SK-N-SH (cell line): ENCODE measurements at regions not wholly inside any gene's neighbourhood (a gene's known extent, or its start where the extent isn't known, plus 50 kb on each side); places are given as distances from the start of the nearest gene placed in this dataset.

Experiments used
- CTCF ChIA-PET: fragments of 300-600, 350-600 bp; formaldehyde crosslinking; extraction: SDS; loops from one replicate; lab custom pipeline; 2021; lab: Yijun Ruan, JAX
- POLR2A ChIA-PET: fragments of 350-600 bp; sonication (Branson Sonifier 250); formaldehyde crosslinking; extraction: SDS; loops from one replicate; lab custom pipeline; 2020; ENCODE audit warnings: antibody characterized with exemption, inconsistent platforms; lab: Yijun Ruan, JAX
- DNase-seq: peaks from one replicate; pipeline ENCODE4 v3.0.0; 2012
- H2AFZ ChIP-seq: fragments of 200-600 bp; sonication (generic); 2 replicates; pipeline ENCODE4 v1.8.1; 2016; ENCODE audit warnings: antibody characterized with exemption, mild to moderate bottlenecking, low read depth
- H3F3A ChIP-seq: fragments of 200-600 bp; sonication (generic); replicated peaks from 2 replicates; pipeline ENCODE3; 2016; ENCODE audit warnings: antibody characterized with exemption, mild to moderate bottlenecking; ENCODE audit not compliant: insufficient read depth
- H3K27ac ChIP-seq, 2 experiments: fragments of 200-500 bp in 1 of 2; fragments of 200-600 bp in 1 of 2; sonication (Bioruptor generic) in 1 of 2; sonication (generic), shearing (Covaris generic) in 1 of 2; 2 replicates each; pipeline versions ENCODE4 v1.5.1 to v1.6.1; 2014 to 2016; ENCODE audit warnings: low read depth in 2 of 2, inconsistent platforms in 1 of 2, low read length in 1 of 2, mild to moderate bottlenecking in 1 of 2, mixed read lengths in 1 of 2
- H3K27me3 ChIP-seq: fragments of 200-600 bp; sonication (generic), shearing (Covaris generic); 2 replicates; pipeline ENCODE4 v1.6.1; 2016; ENCODE audit warnings: mixed run types; ENCODE audit not compliant: insufficient read depth
- H3K36me3 ChIP-seq, 2 experiments: fragments of 200-500 bp in 1 of 2; fragments of 200-600 bp in 1 of 2; sonication (Bioruptor generic) in 1 of 2; sonication (generic) in 1 of 2; replicated peaks in 1 of 2; 2 replicates each; pipeline versions ENCODE3 to v1.5.1; 2014 to 2016; ENCODE audit warnings: low read length in 1 of 2, mild to moderate bottlenecking in 1 of 2; ENCODE audit not compliant: insufficient read depth in 2 of 2, control insufficient read depth in 1 of 2
- H3K4me1 ChIP-seq, 2 experiments: fragments of 200-500 bp in 1 of 2; fragments of 200-600 bp in 1 of 2; sonication (Bioruptor generic) in 1 of 2; sonication (generic), shearing (Covaris generic) in 1 of 2; 2 replicates each; pipeline versions ENCODE4 v1.5.1 to v1.6.1; 2014 to 2016; ENCODE audit warnings: low read depth in 1 of 2, low read length in 1 of 2, mixed run types in 1 of 2; ENCODE audit not compliant: insufficient read depth in 2 of 2, control insufficient read depth in 1 of 2
- H3K4me2 ChIP-seq: fragments of 200-600 bp; sonication (generic), shearing (Covaris generic); 2 replicates; pipeline ENCODE4 v1.6.1; 2017; ENCODE audit warnings: mixed run types
- H3K4me3 ChIP-seq, 2 experiments: fragments of 200-500 bp in 1 of 2; fragments of 200-600 bp in 1 of 2; sonication (Bioruptor generic) in 1 of 2; sonication (generic), shearing (Covaris generic) in 1 of 2; 2 replicates each; pipeline versions ENCODE4 v1.5.1 to v1.8.1; 2014 to 2016; ENCODE audit warnings: low read depth in 2 of 2, inconsistent platforms in 1 of 2, low read length in 1 of 2, mild to moderate bottlenecking in 1 of 2, mixed read lengths in 1 of 2, moderate library complexity in 1 of 2
- H3K79me2 ChIP-seq: fragments of 200-600 bp; sonication (generic); 2 replicates; pipeline ENCODE4 v1.8.1; 2017; ENCODE audit warnings: mild to moderate bottlenecking; ENCODE audit not compliant: insufficient read depth
- H3K9ac ChIP-seq: fragments of 200-600 bp; sonication (generic); 2 replicates; pipeline ENCODE4 v1.6.1; 2017; ENCODE audit warnings: mixed run types
- H3K9me2 ChIP-seq: fragments of 200-600 bp; sonication (generic); 2 replicates; pipeline ENCODE4 v1.6.1; 2017; ENCODE audit warnings: mixed run types
- H3K9me3 ChIP-seq: fragments of 200-600 bp; sonication (generic); 2 replicates; pipeline ENCODE4 v1.6.1; 2017; ENCODE audit warnings: mixed run types, mild to moderate bottlenecking, moderate library complexity
- H4K20me1 ChIP-seq: fragments of 200-600 bp; sonication (generic); 2 replicates; pipeline ENCODE4 v1.6.1; 2017; ENCODE audit warnings: mild to moderate bottlenecking, mixed run types; ENCODE audit not compliant: insufficient read depth
- GATA2 ChIP-seq: sonication (generic); formaldehyde crosslinking; IDR thresholded peaks from 2 replicates; pipeline ENCODE4 v1.5.0; 2020; ENCODE audit warnings: mild to moderate bottlenecking, missing genetic modification reagents
- MXI1 ChIP-seq: IDR thresholded peaks from 2 replicates; pipeline ENCODE4 v1.6.1; 2012; ENCODE audit warnings: mild to moderate bottlenecking, low read depth, low read length, improper control_type of control experiment
- NFIC ChIP-seq: IDR thresholded peaks from 2 replicates; pipeline ENCODE4 v1.4.0; 2012; ENCODE audit warnings: borderline replicate concordance
- NRF1 ChIP-seq: IDR thresholded peaks from 2 replicates; pipeline ENCODE4 v1.6.1; 2012; ENCODE audit warnings: low read depth, mild to moderate bottlenecking, low read length
- POLR2AphosphoS5 ChIP-seq: IDR thresholded peaks from 2 replicates; pipeline ENCODE4 v1.6.1; 2012; ENCODE audit warnings: low read depth, low read length
- RAD21 ChIP-seq: IDR thresholded peaks from 2 replicates; pipeline ENCODE4 v1.6.1; 2012; ENCODE audit warnings: mild to moderate bottlenecking, low read length
- RCOR1 ChIP-seq: fragments of 150-350 bp; IDR thresholded peaks from 2 replicates; pipeline ENCODE4 v1.6.1; 2017; ENCODE audit warnings: antibody characterized with exemption, low read length
- RFX5 ChIP-seq: IDR thresholded peaks from 2 replicates; pipeline ENCODE4 v1.6.1; 2012; ENCODE audit warnings: mild to moderate bottlenecking, improper control_type of control experiment, low read length
- RXRA ChIP-seq: IDR thresholded peaks from 2 replicates; pipeline ENCODE4 v1.4.0; 2012; ENCODE audit warnings: low read depth, mild to moderate bottlenecking, borderline replicate concordance
- SIN3A ChIP-seq: IDR thresholded peaks from 2 replicates; pipeline ENCODE4 v1.6.1; 2012; ENCODE audit warnings: low read depth, mild to moderate bottlenecking, low read length, moderate library complexity, borderline replicate concordance
- TAF1 ChIP-seq: IDR thresholded peaks from 2 replicates; pipeline ENCODE4 v1.6.1; 2012; ENCODE audit warnings: low read depth, mild to moderate bottlenecking, low read length, moderate library complexity, borderline replicate concordance
- WGBS: methylation state at CpG from one replicate; pipeline ENCODE4 v1.1.6; 2017; ENCODE audit warnings: low lambda C conversion rate; 5-methylcytosine and 5-hydroxymethylcytosine counted together
- TF ChIP-seq, protein P1 (sequence below): fragments of 200-600 bp; sonication (generic); IDR thresholded peaks from 2 replicates; pipeline ENCODE4 v1.6.1; 2017; ENCODE audit warnings: antibody characterized with exemption, mild to moderate bottlenecking, moderate library complexity
- TF ChIP-seq, protein P2 (sequence below): IDR thresholded peaks from 2 replicates; pipeline ENCODE4 v1.4.0; 2012; ENCODE audit warnings: low read depth
- TF ChIP-seq, protein P3 (sequence below): fragments of 150-350 bp; IDR thresholded peaks from 2 replicates; pipeline ENCODE4 v1.6.1; 2016; ENCODE audit warnings: mild to moderate bottlenecking, low read depth, low read length

DNA sequence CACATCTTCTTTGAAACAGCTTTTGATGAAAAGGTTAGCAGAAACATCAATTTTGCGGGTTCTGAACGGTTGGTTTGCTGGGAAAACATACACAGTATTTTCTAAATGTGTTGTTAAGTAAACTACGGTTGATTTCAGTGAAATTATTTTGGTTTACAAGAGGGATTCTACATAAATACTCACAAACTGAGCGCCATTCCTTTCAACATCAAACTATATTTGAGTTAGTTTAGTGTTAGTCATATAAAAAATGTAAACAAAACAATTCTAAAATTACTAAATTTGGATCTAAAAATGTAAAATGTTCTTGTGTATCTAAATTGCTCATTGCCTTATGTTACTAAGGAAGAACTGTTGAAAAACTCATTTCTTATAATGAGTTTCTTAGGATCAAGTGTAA is 425.6 kb downstream of the PCDH18 start (continued):
- TF ChIP-seq TAF1 = no peak
- TF ChIP-seq, protein P1, sequence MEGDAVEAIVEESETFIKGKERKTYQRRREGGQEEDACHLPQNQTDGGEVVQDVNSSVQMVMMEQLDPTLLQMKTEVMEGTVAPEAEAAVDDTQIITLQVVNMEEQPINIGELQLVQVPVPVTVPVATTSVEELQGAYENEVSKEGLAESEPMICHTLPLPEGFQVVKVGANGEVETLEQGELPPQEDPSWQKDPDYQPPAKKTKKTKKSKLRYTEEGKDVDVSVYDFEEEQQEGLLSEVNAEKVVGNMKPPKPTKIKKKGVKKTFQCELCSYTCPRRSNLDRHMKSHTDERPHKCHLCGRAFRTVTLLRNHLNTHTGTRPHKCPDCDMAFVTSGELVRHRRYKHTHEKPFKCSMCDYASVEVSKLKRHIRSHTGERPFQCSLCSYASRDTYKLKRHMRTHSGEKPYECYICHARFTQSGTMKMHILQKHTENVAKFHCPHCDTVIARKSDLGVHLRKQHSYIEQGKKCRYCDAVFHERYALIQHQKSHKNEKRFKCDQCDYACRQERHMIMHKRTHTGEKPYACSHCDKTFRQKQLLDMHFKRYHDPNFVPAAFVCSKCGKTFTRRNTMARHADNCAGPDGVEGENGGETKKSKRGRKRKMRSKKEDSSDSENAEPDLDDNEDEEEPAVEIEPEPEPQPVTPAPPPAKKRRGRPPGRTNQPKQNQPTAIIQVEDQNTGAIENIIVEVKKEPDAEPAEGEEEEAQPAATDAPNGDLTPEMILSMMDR = no peak
- no peak for TF ChIP-seq POLR2AphosphoS5
- TF ChIP-seq RAD21 = no peak
- no peak for TF ChIP-seq RXRA
- TF ChIP-seq, protein P2, sequence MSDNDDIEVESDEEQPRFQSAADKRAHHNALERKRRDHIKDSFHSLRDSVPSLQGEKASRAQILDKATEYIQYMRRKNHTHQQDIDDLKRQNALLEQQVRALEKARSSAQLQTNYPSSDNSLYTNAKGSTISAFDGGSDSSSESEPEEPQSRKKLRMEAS = no peak
- no peak for TF ChIP-seq NRF1
- no peak for TF ChIP-seq GATA2
- TF ChIP-seq, protein P3, sequence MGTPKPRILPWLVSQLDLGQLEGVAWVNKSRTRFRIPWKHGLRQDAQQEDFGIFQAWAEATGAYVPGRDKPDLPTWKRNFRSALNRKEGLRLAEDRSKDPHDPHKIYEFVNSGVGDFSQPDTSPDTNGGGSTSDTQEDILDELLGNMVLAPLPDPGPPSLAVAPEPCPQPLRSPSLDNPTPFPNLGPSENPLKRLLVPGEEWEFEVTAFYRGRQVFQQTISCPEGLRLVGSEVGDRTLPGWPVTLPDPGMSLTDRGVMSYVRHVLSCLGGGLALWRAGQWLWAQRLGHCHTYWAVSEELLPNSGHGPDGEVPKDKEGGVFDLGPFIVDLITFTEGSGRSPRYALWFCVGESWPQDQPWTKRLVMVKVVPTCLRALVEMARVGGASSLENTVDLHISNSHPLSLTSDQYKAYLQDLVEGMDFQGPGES = no peak
- no peak for TF ChIP-seq NFIC
- no peak for TF ChIP-seq SIN3A

DNA sequence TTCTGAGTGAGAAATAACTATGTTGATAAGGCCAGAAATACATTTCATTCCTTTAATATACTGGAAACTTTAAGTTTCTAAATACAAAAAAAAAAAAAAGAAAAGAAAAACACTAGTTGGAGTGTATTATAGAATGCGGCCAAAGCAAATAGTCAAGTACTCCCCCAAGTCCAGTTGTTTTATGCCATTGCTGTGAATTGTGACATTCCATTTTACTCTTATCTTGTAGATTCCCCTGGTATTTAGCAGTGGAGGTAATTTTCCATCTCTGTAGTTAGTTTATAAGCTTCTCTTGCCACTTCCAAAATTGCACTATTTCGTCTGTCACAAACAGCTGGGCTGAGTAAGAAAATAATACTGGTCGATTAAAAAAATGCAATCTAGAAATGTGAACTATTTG is 426.0 kb downstream of the PCDH18 start:
- no peak overlapping the region for H3K27ac ChIP-seq
- H3K36me3 ChIP-seq = no peaks in the 10 kb centered on the region
- H3K4me3 ChIP-seq = no peak overlapping the region
- H3K9ac ChIP-seq = no peak overlapping the region
- H2AFZ ChIP-seq = no peak overlapping the region
- 76% methylated on average over 3 of the region's 3 CpGs for WGBS
- TF ChIP-seq RFX5 (no peak), MXI1 (no peak), RAD21 (no peak), SIN3A (no peak), NRF1 (no peak), NFIC (no peak), RCOR1 (no peak)
- H3K79me2 ChIP-seq = no peaks in the 10 kb centered on the region
- H4K20me1 ChIP-seq = no peaks in the 10 kb centered on the region
- no peaks in the 10 kb centered on the region for H3K27me3 ChIP-seq
- H3K9me2 ChIP-seq = no peaks in the 10 kb centered on the region
- H3K4me1 ChIP-seq = no peaks in the 10 kb centered on the region
- H3K4me2 ChIP-seq = no peak overlapping the region
- no peaks in the 10 kb centered on the region for H3K9me3 ChIP-seq
- no peak for DNase-seq
- ChIA-PET POLR2A (no interaction called here), CTCF (no interaction called here)
- no peaks in the 10 kb centered on the region for H3F3A ChIP-seq

DNA sequence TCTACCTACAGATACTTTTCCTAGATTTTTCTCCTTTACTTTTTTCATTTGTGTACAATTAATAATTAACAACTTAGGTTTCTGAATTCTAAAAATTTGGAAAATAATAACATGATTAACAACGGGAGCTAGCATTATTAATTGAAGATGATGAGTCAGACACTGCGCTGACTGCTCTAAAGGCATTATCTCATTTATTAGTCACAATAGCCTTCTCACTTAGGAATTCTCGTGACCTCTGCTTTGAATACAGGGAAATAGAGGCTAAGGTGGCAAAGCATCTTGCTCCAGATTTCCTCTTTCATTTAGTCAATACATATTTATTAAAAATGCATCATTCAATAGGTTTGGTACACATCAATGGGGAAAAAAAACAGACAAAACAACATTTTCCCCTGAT is 441.3 kb downstream of the PCDH18 start:
- Histone ChIP-seq H3K27ac (no peak overlapping the region), H4K20me1 (no peaks in the 10 kb centered on the region), H3K4me3 (no peak overlapping the region), H3K9me3 (no peaks in the 10 kb centered on the region), H3K9me2 (no peaks in the 10 kb centered on the region), H3K36me3 (no peaks in the 10 kb centered on the region), H3K79me2 (no peaks in the 10 kb centered on the region), H3F3A (no peaks in the 10 kb centered on the region), H2AFZ (no peak overlapping the region), H3K4me1 (no peaks in the 10 kb centered on the region), H3K27me3 (no peaks in the 10 kb centered on the region), H3K9ac (no peak overlapping the region), H3K4me2 (no peak overlapping the region)
- POLR2A ChIA-PET = no interaction called here
- 49% methylated on average over 3 of the region's 3 CpGs for WGBS
- no peak for DNase-seq
- no peak for TF ChIP-seq POLR2AphosphoS5
- CTCF ChIA-PET = no interaction called here
